GM23338 (cell line): ENCODE measurements at regions not wholly inside any gene's neighbourhood (a gene's known extent, or its start where the extent isn't known, plus 50 kb on each side); places are given as distances from the start of the nearest gene placed in this dataset.
A peak's percentile ranks its signal among the peaks of the same experiment; 100 is the strongest.

ENCODE experiments used
- ATAC-seq: fragments of 200-7000 bp; cut with Tn5 transposase; 3 replicates; pipeline ENCODE4 v1.9.1; 2020
- DNase-seq: peaks from one replicate; pipeline ENCODE4 v3.0.0-alpha.2; 2015; ENCODE audit warnings: low spot score
- H2AFZ ChIP-seq: fragments of 200-600 bp; sonication (generic); 2 replicates; pipeline ENCODE4 v1.8.0; 2016; ENCODE audit warnings: antibody characterized with exemption, mild to moderate bottlenecking, moderate library complexity
- H3F3A ChIP-seq: fragments of 200-600 bp; sonication (generic); replicated peaks from 2 replicates; pipeline ENCODE4 v1.8.0; 2017; ENCODE audit warnings: antibody characterized with exemption, mixed run types, low read depth
- H3K27ac ChIP-seq: fragments of 200-600 bp; sonication (generic); 2 replicates; pipeline ENCODE4 v1.6.1; 2016; ENCODE audit warnings: low read depth
- H3K27me3 ChIP-seq: fragments of 200-600 bp; sonication (generic); 2 replicates; pipeline ENCODE4 v1.8.0; 2016; ENCODE audit warnings: mild to moderate bottlenecking, mixed run types, moderate library complexity; ENCODE audit not compliant: insufficient read depth
- H3K36me3 ChIP-seq: fragments of 200-600 bp; sonication (generic); 2 replicates; pipeline ENCODE4 v1.8.0; 2016; ENCODE audit warnings: mild to moderate bottlenecking; ENCODE audit not compliant: insufficient read depth
- H3K4me1 ChIP-seq: fragments of 200-600 bp; sonication (generic); 2 replicates; pipeline ENCODE4 v1.8.0; 2016; ENCODE audit warnings: mild to moderate bottlenecking, moderate library complexity; ENCODE audit not compliant: insufficient read depth
- H3K4me2 ChIP-seq: fragments of 200-600 bp; sonication (generic); 2 replicates; pipeline ENCODE4 v1.7.1; 2017; ENCODE audit warnings: mixed run types
- H3K4me3 ChIP-seq: fragments of 200-600 bp; sonication (generic); 2 replicates; pipeline ENCODE4 v1.6.1; 2016; ENCODE audit warnings: mixed run types
- H3K79me2 ChIP-seq: fragments of 200-600 bp; sonication (generic); replicated peaks from 2 replicates; pipeline ENCODE4 v1.8.0; 2017; ENCODE audit warnings: mild to moderate bottlenecking; ENCODE audit not compliant: insufficient read depth
- H3K9me2 ChIP-seq: fragments of 200-600 bp; sonication (generic); 2 replicates; pipeline ENCODE4 v1.8.0; 2017; ENCODE audit not compliant: insufficient read depth
- H4K20me1 ChIP-seq: fragments of 200-600 bp; sonication (generic); replicated peaks from 2 replicates; pipeline ENCODE4 v1.8.0; 2017; ENCODE audit warnings: mild to moderate bottlenecking; ENCODE audit not compliant: insufficient read depth
- H3K27ac Mint-ChIP-seq: 2 replicates; pipeline ENCODE4 v1.8.0; 2020; ENCODE audit warnings: inconsistent platforms, mild to moderate bottlenecking, moderate library complexity, mixed read lengths
- H3K27me3 Mint-ChIP-seq: 3 replicates; pipeline ENCODE4 v1.8.0; 2022; ENCODE audit warnings: low read depth, mild to moderate bottlenecking, moderate library complexity, mixed read lengths, inconsistent platforms; ENCODE audit not compliant: insufficient read depth, poor library complexity
- H3K36me3 Mint-ChIP-seq: 3 replicates; pipeline ENCODE4 v1.8.0; 2021; ENCODE audit warnings: low read depth, mild to moderate bottlenecking, inconsistent platforms, moderate library complexity, mixed read lengths
- H3K4me1 Mint-ChIP-seq: 3 replicates; pipeline ENCODE4 v1.8.0; 2020; ENCODE audit warnings: mild to moderate bottlenecking, inconsistent platforms, mixed read lengths
- H3K4me3 Mint-ChIP-seq: 3 replicates; pipeline ENCODE4 v1.8.0; 2021; ENCODE audit warnings: moderate library complexity, mild to moderate bottlenecking, inconsistent platforms, mixed read lengths
- H3K9me3 Mint-ChIP-seq: 3 replicates; pipeline ENCODE4 v1.8.0; 2020; ENCODE audit warnings: moderate library complexity, mild to moderate bottlenecking, inconsistent platforms, mixed read lengths
- CREB1 ChIP-seq: fragments of 250-450 bp; sonication (Bioruptor Pico); IDR thresholded peaks from 2 replicates; pipeline ENCODE4 v1.5.0; 2020; ENCODE audit warnings: low read depth, mild to moderate bottlenecking, moderate library complexity
- EZH2 ChIP-seq: fragments of 200-600 bp; sonication (generic); IDR thresholded peaks from one replicate; pipeline ENCODE4 v1.8.0; 2017; ENCODE audit warnings: antibody characterized with exemption, mild to moderate bottlenecking, low read depth; ENCODE audit not compliant: unreplicated experiment
- EZH2phosphoT487 ChIP-seq: fragments of 200-600 bp; sonication (generic); IDR thresholded peaks from one replicate; pipeline ENCODE4 v1.8.1; 2018; ENCODE audit warnings: antibody characterized with exemption; ENCODE audit not compliant: unreplicated experiment
- JUNB ChIP-seq: IDR thresholded peaks from one replicate; pipeline ENCODE4 v1.6.1; 2016; ENCODE audit warnings: antibody characterized with exemption; ENCODE audit not compliant: unreplicated experiment
- NANOG ChIP-seq: IDR thresholded peaks from 2 replicates; pipeline ENCODE4 v1.6.1; 2016; ENCODE audit warnings: antibody characterized with exemption, borderline replicate concordance
- POLR2AphosphoS5 ChIP-seq: IDR thresholded peaks from 2 replicates; pipeline ENCODE4 v1.6.1; 2016; ENCODE audit warnings: antibody characterized with exemption, low read depth
- REST ChIP-seq: IDR thresholded peaks from one replicate; pipeline ENCODE4 v1.6.1; 2018; ENCODE audit warnings: antibody characterized with exemption; ENCODE audit not compliant: unreplicated experiment
- STAT1 ChIP-seq: IDR thresholded peaks from one replicate; pipeline ENCODE4 v1.6.1; 2016; ENCODE audit warnings: antibody characterized with exemption; ENCODE audit not compliant: unreplicated experiment
- ZNF114 ChIP-seq: fragments of 250-450 bp; sonication (Bioruptor Pico); IDR thresholded peaks from 2 replicates; pipeline ENCODE4 v1.5.0; 2020; ENCODE audit warnings: mild to moderate bottlenecking, moderate library complexity
- ZNF331 ChIP-seq: fragments of 250-450 bp; sonication (Bioruptor Pico); IDR thresholded peaks from 2 replicates; pipeline ENCODE4 v1.5.0; 2020; ENCODE audit warnings: low read depth, mild to moderate bottlenecking, moderate library complexity
- ZNF462 ChIP-seq: fragments of 250-450 bp; sonication (Bioruptor Pico); IDR thresholded peaks from 2 replicates; pipeline ENCODE4 v1.5.0; 2020; ENCODE audit warnings: mild to moderate bottlenecking, moderate library complexity
- TF ChIP-seq, protein P1 (sequence below): IDR thresholded peaks from 2 replicates; pipeline ENCODE4 v1.6.1; 2016; ENCODE audit warnings: antibody characterized with exemption
- TF ChIP-seq, protein P2 (sequence below), 2 experiments: fragments of 200-600 bp in 1 of 2; sonication (generic) in 1 of 2; conservative IDR thresholded peaks; 2 replicates each; pipeline versions ENCODE4 v1.5.1 to v1.6.1; 2016 to 2017; ENCODE audit warnings: antibody characterized with exemption in 2 of 2, low read depth in 2 of 2, mild to moderate bottlenecking in 2 of 2, moderate library complexity in 1 of 2

- Histone ChIP-seq H2AFZ (peak overlapping the region; percentile 19; the same call in 1 of the 2 replicates), H3K9me2 (no peaks in the 10 kb centered on the region), H3K27me3 (no peaks in the 10 kb centered on the region), H4K20me1 (no peaks in the 10 kb centered on the region), H3K36me3 (no peaks in the 10 kb centered on the region), H3K27ac (no peak overlapping the region), H3K4me2 (no peak overlapping the region), H3K79me2 (no peaks in the 10 kb centered on the region), H3K4me3 (no peak overlapping the region), H3K4me1 (peaks cover 2% of the 10 kb centered on the region; the same call in 1 of the 2 replicates), H3F3A (no peaks in the 10 kb centered on the region)
- H3K27me3 Mint-ChIP-seq: peaks cover 2% of the 10 kb centered on the region
- H3K4me3 Mint-ChIP-seq: no peak overlapping the region
- TF ChIP-seq, protein P1, sequence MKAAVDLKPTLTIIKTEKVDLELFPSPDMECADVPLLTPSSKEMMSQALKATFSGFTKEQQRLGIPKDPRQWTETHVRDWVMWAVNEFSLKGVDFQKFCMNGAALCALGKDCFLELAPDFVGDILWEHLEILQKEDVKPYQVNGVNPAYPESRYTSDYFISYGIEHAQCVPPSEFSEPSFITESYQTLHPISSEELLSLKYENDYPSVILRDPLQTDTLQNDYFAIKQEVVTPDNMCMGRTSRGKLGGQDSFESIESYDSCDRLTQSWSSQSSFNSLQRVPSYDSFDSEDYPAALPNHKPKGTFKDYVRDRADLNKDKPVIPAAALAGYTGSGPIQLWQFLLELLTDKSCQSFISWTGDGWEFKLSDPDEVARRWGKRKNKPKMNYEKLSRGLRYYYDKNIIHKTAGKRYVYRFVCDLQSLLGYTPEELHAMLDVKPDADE: no peak
- TF ChIP-seq, protein P2, sequence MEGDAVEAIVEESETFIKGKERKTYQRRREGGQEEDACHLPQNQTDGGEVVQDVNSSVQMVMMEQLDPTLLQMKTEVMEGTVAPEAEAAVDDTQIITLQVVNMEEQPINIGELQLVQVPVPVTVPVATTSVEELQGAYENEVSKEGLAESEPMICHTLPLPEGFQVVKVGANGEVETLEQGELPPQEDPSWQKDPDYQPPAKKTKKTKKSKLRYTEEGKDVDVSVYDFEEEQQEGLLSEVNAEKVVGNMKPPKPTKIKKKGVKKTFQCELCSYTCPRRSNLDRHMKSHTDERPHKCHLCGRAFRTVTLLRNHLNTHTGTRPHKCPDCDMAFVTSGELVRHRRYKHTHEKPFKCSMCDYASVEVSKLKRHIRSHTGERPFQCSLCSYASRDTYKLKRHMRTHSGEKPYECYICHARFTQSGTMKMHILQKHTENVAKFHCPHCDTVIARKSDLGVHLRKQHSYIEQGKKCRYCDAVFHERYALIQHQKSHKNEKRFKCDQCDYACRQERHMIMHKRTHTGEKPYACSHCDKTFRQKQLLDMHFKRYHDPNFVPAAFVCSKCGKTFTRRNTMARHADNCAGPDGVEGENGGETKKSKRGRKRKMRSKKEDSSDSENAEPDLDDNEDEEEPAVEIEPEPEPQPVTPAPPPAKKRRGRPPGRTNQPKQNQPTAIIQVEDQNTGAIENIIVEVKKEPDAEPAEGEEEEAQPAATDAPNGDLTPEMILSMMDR (conservative IDR thresholded peaks at IDR 0.05; ENCODE audit: low read depth in 2 of 2): no peak
- TF ChIP-seq NANOG (no peak), EZH2 (no peak), REST (no peak), JUNB (no peak), STAT1 (no peak), ZNF331 (CRISPR knock-in tag) (no peak), ZNF114 (CRISPR knock-in tag) (no peak), ZNF462 (CRISPR knock-in tag) (no peak), CREB1 (CRISPR knock-in tag) (no peak), EZH2phosphoT487 (no peak), POLR2AphosphoS5 (no peak)
- no peak for ATAC-seq
- H3K36me3 Mint-ChIP-seq: no peaks in the 10 kb centered on the region
- no peak for DNase-seq
- peaks cover 6% of the 10 kb centered on the region; the same call in 2 of the 3 replicates for H3K4me1 Mint-ChIP-seq
- H3K9me3 Mint-ChIP-seq: no peaks in the 10 kb centered on the region
- H3K27ac Mint-ChIP-seq: no peak overlapping the region
These were observed 166.2 kb downstream of the FTCDNL1 start for GRCh38 chr2:199684832-199685231.
